HG03135 (cell line): ENCODE measurements at regions not wholly inside any gene's neighbourhood (a gene's known extent, or its start where the extent isn't known, plus 50 kb on each side); places are given as distances from the start of the nearest gene placed in this dataset.
"Not testable (repeated sequence)": the region's sequence is repeated elsewhere in the genome, so short reads cannot be mapped to it uniquely, and the experiment has no call there.

ENCODE experiments used
- ATAC-seq: cut with Tn5 transposase; IDR thresholded peaks from one replicate; pipeline ENCODE4 v1.9.1; 2021; ENCODE audit warnings: mild to moderate bottlenecking, moderate library complexity; ENCODE audit not compliant: unreplicated experiment

GRCh38 chr6:115131709-115132490 lies 789.1 kb upstream of the HS3ST5 start:
- ATAC-seq, result no peak

DNA sequence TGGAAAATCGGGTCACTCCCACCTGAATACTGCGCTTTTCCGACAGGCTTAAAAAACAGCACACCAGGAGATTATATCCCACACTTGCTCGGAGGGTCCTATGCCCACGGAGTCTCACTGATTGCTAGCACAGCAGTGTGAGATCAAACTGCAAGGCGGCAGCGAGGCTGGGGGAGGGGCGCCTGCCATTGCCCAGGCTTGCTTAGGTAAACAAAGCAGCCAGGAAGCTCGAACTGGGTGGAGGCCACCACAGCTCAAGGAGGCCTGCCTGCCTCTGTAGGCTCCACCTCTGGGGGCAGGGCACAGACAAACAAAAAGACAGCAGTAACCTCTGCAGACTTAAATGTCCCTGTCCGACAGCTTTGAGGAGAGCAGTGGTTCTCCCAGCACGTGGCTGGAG lies 778.7 kb upstream of the HS3ST5 start:
- not testable (repeated sequence) for ATAC-seq

DNA sequence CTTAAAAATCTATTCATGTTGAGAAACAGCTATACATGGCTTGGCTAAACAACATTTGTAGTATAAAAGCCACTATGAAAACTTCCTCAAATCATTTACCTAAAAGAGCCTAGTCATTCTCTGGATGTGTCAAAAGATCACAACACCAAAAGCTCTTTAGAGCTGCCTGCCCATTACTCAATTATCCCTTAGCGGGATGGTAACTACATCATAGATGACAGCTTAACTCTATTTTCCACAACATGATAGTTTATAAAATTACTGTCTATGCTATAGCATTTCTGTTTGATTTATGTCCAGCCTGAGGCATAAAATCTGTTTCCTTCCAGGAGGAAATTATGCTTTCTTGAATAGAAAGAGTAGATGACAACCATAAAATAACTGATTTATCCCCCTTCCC lies 777.6 kb upstream of the HS3ST5 start:
- no peak for ATAC-seq

DNA sequence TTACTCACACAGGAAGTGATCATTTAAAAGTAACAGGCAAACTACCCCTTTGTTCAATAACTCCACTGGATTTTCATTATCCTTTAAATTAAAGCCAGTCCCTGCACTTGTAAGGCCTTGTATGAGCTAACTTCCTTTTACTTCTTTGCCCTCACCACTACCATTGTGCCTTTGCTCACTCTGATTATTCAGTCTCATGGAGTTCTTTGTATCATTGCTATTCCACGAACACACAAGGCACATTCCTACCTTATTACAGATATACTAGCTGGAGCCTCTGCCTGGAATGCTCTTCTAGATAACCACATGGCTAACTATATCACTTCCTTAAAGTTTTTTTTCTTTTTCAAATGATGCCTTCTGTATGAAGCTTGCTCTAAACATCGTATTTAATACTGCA lies 748.6 kb upstream of the HS3ST5 start:
- no peak for ATAC-seq

DNA sequence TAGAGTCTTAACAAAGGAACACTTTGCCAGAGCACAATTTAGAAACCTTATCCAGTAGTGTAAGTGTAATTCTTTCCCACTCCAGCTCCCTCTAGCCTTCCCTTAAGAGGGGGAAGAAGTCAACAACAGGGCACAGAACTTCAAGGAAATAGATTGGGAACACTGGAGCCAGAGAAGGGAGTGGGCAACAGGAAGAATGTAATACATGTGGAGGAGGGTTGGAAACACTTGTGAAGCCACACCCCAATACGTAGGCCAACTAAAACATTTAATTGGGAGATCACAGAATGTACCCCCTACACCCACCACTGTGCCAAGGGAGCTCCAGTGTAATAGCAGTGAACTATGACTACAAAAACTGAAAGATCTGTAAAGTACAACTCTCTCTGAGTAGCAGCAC lies 735.7 kb upstream of the HS3ST5 start:
- no peak for ATAC-seq

GRCh38 chr6:115071962-115072361 lies 729.1 kb upstream of the HS3ST5 start:
- no peak for ATAC-seq

DNA sequence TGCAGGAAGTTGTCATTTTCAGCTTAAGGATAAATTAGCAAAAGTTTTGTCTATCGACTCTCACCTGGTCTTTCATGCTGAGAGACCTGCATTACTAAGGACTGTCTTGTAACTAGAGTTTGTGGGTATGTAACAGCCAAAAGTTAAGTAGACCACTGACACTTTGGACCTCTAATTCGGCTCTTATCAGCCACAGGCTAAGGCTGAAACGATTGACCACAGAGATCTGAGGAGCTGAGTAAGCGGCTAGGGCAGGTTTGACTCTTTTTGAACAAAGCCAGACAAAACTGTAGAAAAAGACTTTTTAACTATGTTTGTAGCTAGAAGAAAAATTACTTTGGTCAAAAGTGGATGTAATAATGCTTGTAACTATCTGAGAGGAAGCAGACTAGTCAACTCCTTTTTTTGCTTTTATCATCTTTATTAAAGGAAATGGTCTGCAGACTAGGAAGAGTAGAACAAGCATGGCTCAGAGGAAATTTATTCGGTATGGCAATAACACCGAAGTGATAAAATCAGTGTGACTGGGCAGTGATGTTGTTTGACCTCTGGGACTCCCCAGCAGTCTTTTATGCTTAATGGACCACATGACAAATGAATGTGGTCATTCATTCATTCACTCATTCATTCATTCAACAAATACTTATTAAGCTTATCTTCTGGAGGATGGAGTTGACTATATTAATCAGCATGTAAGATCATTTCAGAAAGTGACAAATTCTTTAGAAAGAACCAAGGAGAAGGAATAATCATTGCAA lies 725.0 kb upstream of the HS3ST5 start:
- no peak for ATAC-seq

DNA sequence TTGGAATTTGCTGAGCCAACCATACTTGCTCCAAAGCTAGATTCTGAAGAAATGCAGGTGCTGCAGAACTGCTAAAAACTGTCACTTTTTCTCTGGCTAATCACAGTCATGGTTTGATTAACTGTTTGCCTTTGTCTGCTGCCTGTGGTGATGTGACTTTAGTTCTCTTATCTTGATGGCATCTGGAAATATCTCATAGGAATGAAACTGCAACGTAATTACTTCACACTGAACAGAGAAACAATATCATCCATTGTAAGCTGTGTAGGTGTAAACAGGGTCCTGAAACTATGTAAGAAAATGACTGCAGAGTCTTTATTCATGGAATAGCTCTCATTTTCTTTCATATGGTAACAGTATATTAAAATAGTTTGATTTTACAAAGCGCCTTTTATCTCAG lies 721.9 kb upstream of the HS3ST5 start:
- no peak for ATAC-seq

GRCh38 chr6:115060581-115060980 lies 717.8 kb upstream of the HS3ST5 start:
- ATAC-seq, result no peak

- no peak for ATAC-seq
These were observed 715.8 kb upstream of the HS3ST5 start for GRCh38 chr6:115058414-115059211.

GRCh38 chr6:115055579-115055978 lies 712.8 kb upstream of the HS3ST5 start:
- no peak for ATAC-seq

DNA sequence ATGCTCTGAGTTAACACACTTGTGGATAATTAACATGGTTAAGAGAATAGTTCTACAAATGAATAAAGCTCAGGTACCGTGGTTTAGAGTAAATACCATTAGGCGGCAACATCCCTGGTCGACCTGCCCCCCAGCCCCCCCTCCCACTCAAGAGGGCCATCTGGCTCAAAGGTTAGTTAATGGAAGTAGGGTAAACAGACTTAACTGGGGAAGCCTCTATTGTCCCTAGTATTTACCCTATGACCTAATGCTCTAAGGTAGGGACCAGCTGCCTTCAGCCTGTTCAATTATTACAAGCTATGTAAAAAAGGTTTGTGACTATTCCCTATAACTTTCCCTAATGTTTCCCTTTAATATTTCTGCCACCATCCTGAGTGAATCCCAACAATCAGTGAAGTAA lies 711.4 kb upstream of the HS3ST5 start:
- not testable (repeated sequence) for ATAC-seq

DNA sequence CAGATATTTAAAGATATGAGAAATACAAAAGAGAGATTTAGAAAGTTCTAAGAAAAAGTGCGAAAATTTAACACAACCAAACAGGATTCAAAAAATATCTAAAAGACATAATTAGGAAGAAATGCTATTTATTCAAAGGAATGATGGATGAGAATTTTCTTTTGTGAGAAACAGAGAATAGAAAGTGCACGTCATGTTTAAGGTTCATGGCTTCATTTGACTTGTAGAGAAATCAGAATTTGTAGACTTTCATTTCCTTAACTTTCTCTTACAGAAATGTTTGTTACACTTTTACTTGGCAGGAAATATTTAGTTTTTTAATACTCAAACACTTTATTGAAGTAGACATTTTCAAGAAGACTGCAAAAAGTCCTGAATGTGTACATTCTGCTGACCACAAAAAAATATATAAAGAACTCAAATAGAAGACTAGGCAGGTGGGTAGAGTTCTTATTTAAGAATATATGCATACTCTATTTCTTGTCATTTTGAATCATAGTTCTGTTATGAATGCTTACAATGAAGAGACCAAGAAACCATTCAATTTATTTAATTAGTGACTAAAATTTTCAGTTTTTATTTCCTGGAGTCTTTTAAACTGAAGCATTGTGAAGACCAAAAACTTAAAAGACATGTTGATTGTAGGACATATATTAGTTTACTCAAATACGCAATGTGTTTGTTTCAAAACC lies 710.5 kb upstream of the HS3ST5 start:
- no peak for ATAC-seq

DNA sequence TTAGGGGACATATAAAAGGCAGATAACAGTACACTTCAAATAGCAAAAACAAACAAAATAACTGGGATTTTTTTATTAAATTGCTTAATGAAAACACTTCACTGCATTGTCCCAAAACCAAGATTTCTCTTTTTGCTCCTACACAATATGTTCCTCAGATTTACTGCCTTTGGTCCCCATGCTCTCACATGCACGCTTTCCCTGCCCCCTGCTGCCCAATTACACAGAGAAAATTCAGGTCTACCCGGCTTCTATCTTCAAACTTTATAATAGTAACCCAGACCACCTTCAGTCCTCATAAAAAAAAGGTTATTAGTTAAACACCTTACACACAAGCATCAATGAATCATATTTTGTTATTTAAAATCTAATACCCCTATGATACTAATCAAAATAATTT lies 673.8 kb upstream of the HS3ST5 start:
- ATAC-seq, result no peak

- ATAC-seq, result no peak
These were observed 662.2 kb upstream of the HS3ST5 start for GRCh38 chr6:115004982-115005381.

DNA sequence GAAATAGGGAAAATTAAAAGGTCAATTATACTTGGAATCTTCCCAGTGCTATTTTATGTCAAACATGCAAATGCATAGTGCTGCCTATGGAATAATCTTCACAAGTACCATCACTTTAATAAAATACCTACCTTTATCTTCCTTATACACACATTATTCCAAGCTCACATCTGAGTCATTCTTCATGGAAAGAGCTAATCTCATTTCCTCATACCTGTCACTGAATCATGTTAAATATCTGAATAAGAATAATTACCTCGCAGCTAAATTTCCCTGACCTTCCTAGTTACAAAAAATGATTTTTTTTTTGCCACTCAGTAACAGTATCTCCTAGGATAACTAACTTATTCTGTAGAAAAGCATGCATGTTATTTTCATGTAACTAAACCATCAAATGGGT lies 661.4 kb upstream of the HS3ST5 start:
- no peak for ATAC-seq

GRCh38 chr6:115001731-115002350 lies 659.0 kb upstream of the HS3ST5 start:
- ATAC-seq, result no peak

DNA sequence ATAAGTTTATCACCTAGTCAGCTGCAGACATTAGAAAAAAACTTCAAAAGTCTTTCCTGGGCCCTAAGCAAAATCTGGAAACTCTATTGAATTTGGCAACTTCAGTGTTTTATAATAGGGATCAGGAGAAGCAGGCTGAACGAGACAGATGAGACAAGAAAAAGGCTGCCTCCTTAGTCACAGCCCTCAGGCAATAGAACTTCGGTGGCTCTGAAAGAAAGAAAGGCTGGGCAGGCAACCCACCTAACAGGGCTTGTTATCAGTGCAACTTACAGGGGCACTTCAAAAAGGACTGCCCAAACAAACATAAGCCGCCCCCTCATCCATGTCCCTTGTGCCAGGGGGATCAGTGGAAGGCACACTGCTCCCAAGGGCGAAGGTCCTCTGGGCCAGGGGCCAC lies 657.9 kb upstream of the HS3ST5 start:
- ATAC-seq, result no peak

DNA sequence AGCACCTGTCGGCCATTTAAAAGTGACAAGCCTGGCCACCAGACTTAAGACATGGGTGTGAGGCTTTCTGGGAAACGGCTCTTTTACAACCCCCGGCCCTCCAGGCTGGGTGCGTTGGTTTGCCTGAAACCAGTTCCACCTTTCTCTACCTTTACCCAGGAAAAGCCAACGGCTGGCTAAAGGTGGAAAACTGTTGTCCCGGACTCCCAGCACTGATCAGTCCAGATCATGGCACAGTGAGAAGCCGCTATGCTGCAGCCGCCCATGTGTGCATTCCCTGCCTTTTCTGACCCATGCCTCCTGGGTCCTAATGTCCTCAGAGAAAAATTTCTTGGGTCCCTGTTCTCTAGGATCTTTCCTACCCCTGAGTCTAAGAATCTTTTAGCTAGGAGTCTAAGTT lies 655.7 kb upstream of the HS3ST5 start:
- no peak for ATAC-seq

GRCh38 chr6:114997813-114998292 lies 655.0 kb upstream of the HS3ST5 start:
- no peak for ATAC-seq
